ENCODE measurements at regions not wholly inside any gene's neighbourhood (a gene's known extent, or its start where the extent isn't known, plus 50 kb on each side); places are given as distances from the start of the nearest gene placed in this dataset.

DNA sequence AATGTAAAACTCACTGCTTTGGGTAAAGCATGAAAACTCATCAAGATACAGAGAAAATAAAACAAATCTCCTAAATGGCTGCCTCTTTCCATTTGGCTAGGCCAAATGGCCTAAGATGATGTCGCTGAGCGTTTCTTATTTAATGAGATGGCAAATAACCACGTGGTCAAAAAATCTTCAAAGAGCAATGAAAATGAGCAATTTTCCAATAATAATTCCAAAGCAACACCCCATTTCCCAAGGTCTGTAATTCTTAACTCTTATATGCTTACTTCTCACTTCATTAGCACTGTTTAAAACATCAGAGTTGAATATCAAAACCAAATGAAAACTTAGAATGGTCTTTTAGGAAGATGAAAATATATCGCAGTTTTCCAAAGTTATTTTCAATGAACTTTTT is 222.3 kb upstream of the MID1 start:
- Histone ChIP-seq H3K27me3 (ENCODE audit: insufficient read depth, low read length, poor library complexity, severe bottlenecking) (no peaks in the 10 kb centered on the region), H3K4me2 (ENCODE audit: low read depth, low read length, poor library complexity, severe bottlenecking) (no peak overlapping the region), H4K20me1 (ENCODE audit: insufficient read depth, low read length, poor library complexity, severe bottlenecking) (no peaks in the 10 kb centered on the region), H3K9me2 (replicated peaks; ENCODE audit: low read depth, low read length) (no peaks in the 10 kb centered on the region), H3K36me3 (ENCODE audit: insufficient read depth, low read length) (no peaks in the 10 kb centered on the region), H3F3A (ENCODE audit: low read depth) (no peaks in the 10 kb centered on the region), H3K4me1 (ENCODE audit: insufficient read depth, low read length, poor library complexity, severe bottlenecking) (no peaks in the 10 kb centered on the region), H3K9ac (ENCODE audit: low read depth, low read length, poor library complexity, severe bottlenecking) (no peak overlapping the region), H3K4me3 (ENCODE audit: low read length, poor library complexity, severe bottlenecking) (no peak overlapping the region), H3K9me3 (ENCODE audit: insufficient read depth, low read depth, low read length) (no peaks in the 10 kb centered on the region), H2AFZ (ENCODE audit: low read length) (no peak overlapping the region), H3K79me2 (ENCODE audit: insufficient read depth, low read length) (no peaks in the 10 kb centered on the region)
- TF ChIP-seq EZH2phosphoT487 (IDR thresholded peaks at IDR 0.05; ENCODE audit: borderline replicate concordance), result no peak
- TF ChIP-seq, protein P1, sequence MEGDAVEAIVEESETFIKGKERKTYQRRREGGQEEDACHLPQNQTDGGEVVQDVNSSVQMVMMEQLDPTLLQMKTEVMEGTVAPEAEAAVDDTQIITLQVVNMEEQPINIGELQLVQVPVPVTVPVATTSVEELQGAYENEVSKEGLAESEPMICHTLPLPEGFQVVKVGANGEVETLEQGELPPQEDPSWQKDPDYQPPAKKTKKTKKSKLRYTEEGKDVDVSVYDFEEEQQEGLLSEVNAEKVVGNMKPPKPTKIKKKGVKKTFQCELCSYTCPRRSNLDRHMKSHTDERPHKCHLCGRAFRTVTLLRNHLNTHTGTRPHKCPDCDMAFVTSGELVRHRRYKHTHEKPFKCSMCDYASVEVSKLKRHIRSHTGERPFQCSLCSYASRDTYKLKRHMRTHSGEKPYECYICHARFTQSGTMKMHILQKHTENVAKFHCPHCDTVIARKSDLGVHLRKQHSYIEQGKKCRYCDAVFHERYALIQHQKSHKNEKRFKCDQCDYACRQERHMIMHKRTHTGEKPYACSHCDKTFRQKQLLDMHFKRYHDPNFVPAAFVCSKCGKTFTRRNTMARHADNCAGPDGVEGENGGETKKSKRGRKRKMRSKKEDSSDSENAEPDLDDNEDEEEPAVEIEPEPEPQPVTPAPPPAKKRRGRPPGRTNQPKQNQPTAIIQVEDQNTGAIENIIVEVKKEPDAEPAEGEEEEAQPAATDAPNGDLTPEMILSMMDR (conservative IDR thresholded peaks at IDR 0.05; ENCODE audit: low read length), result no peak

DNA sequence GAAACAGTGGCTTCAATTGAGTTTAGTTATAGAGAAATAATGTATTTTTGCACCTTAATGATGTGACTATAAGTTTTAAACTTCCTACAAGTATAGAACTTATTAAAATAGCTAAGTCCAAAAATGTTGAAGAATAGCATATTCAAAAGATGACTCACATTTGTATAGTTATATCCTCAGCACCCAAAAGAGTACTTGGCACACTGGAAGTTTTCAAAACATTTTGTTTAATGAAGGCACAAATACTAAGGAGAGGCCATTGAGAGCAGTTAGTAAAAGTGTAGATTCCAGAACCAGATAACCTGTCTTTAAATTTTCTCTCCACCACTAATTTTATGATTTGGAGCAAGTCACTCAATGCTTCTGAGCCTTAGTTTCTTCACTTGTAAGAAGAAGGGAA is 226.9 kb upstream of the MID1 start:
- H2AFZ ChIP-seq (ENCODE audit: low read length), result no peak overlapping the region
- no peaks in the 10 kb centered on the region for H3K27me3 ChIP-seq (ENCODE audit: insufficient read depth, low read length, poor library complexity, severe bottlenecking)
- H3K4me3 ChIP-seq (ENCODE audit: low read length, poor library complexity, severe bottlenecking), result no peak overlapping the region
- H3F3A ChIP-seq (ENCODE audit: low read depth), result no peaks in the 10 kb centered on the region
- H3K4me1 ChIP-seq (ENCODE audit: insufficient read depth, low read length, poor library complexity, severe bottlenecking), result no peaks in the 10 kb centered on the region
- H3K36me3 ChIP-seq (ENCODE audit: insufficient read depth, low read length), result no peaks in the 10 kb centered on the region
- no peak overlapping the region for H3K4me2 ChIP-seq (ENCODE audit: low read depth, low read length, poor library complexity, severe bottlenecking)
- H3K9ac ChIP-seq (ENCODE audit: low read depth, low read length, poor library complexity, severe bottlenecking), result no peak overlapping the region
- no peaks in the 10 kb centered on the region for H4K20me1 ChIP-seq (ENCODE audit: insufficient read depth, low read length, poor library complexity, severe bottlenecking)
- H3K9me2 ChIP-seq (replicated peaks; ENCODE audit: low read depth, low read length), result no peaks in the 10 kb centered on the region
- TF ChIP-seq, protein P1 (conservative IDR thresholded peaks at IDR 0.05; ENCODE audit: low read length), result no peak
- TF ChIP-seq EZH2phosphoT487 (IDR thresholded peaks at IDR 0.05; ENCODE audit: borderline replicate concordance), result no peak
- H3K79me2 ChIP-seq (ENCODE audit: insufficient read depth, low read length), result no peaks in the 10 kb centered on the region
- H3K9me3 ChIP-seq (ENCODE audit: insufficient read depth, low read depth, low read length), result no peaks in the 10 kb centered on the region

DNA sequence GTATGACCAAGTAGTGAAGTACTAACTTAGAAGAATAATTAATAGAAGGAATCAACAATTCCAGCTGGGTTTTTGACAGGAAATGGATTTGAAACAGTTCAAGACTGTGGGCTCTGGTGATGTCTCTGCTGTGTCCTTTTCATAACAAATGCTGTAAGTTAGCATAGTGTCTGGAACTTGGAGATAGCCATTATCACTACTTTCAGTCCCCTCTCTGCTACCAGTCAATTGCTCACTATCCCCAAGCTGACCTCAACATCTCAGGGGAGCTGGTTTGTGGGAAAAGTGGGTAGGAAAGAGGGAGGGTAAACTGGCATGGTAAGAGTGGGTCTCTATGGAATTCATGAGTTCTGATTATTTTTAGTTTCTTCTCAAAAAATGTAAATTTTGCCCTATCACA is 231.4 kb upstream of the MID1 start:
- Histone ChIP-seq H3K4me3 (ENCODE audit: low read length, poor library complexity, severe bottlenecking) (no peak overlapping the region), H3K9ac (ENCODE audit: low read depth, low read length, poor library complexity, severe bottlenecking) (no peak overlapping the region), H3K4me2 (ENCODE audit: low read depth, low read length, poor library complexity, severe bottlenecking) (no peak overlapping the region), H4K20me1 (ENCODE audit: insufficient read depth, low read length, poor library complexity, severe bottlenecking) (no peaks in the 10 kb centered on the region), H3K36me3 (ENCODE audit: insufficient read depth, low read length) (no peaks in the 10 kb centered on the region), H3K9me2 (replicated peaks; ENCODE audit: low read depth, low read length) (no peaks in the 10 kb centered on the region), H3K27me3 (ENCODE audit: insufficient read depth, low read length, poor library complexity, severe bottlenecking) (no peaks in the 10 kb centered on the region), H2AFZ (ENCODE audit: low read length) (no peak overlapping the region), H3K79me2 (ENCODE audit: insufficient read depth, low read length) (no peaks in the 10 kb centered on the region), H3K9me3 (ENCODE audit: insufficient read depth, low read depth, low read length) (no peaks in the 10 kb centered on the region), H3F3A (ENCODE audit: low read depth) (no peaks in the 10 kb centered on the region), H3K4me1 (ENCODE audit: insufficient read depth, low read length, poor library complexity, severe bottlenecking) (no peaks in the 10 kb centered on the region)
- TF ChIP-seq, protein P1 (conservative IDR thresholded peaks at IDR 0.05; ENCODE audit: low read length), result no peak
- TF ChIP-seq EZH2phosphoT487 (IDR thresholded peaks at IDR 0.05; ENCODE audit: borderline replicate concordance), result no peak
